ENCODE measurements at regions not wholly inside any gene's neighbourhood (a gene's known extent, or its start where the extent isn't known, plus 50 kb on each side); places are given as distances from the start of the nearest gene placed in this dataset.

- TF ChIP-seq CTCF (IDR thresholded peaks at IDR 0.05; ENCODE audit: low read depth, low read length, missing control alignments) = peak; percentile 29
- no peak overlapping the region for H3K4me3 ChIP-seq (ENCODE audit: low read depth, low read length)
- no peak for DNase-seq (ENCODE audit: low read depth)
Observed at GRCh38 chr5:160970605-160971191, 118.7 kb upstream of the ATP10B start.

GRCh38 chr5:160969645-160970044 lies 117.6 kb upstream of the ATP10B start:
- no peak overlapping the region for H3K4me3 ChIP-seq (ENCODE audit: low read depth, low read length)
- no peak for TF ChIP-seq CTCF (IDR thresholded peaks at IDR 0.05; ENCODE audit: low read depth, low read length, missing control alignments)
- no peak for DNase-seq (ENCODE audit: low read depth)

- DNase-seq (ENCODE audit: low read depth) = no peak
- no peak overlapping the region for H3K4me3 ChIP-seq (ENCODE audit: low read depth, low read length)
- TF ChIP-seq CTCF (IDR thresholded peaks at IDR 0.05; ENCODE audit: low read depth, low read length, missing control alignments) = no peak
Observed at GRCh38 chr5:160968480-160968879, 116.5 kb upstream of the ATP10B start.

- DNase-seq (ENCODE audit: low read depth) = no peak
- no peak overlapping the region for H3K4me3 ChIP-seq (ENCODE audit: low read depth, low read length)
- no peak for TF ChIP-seq CTCF (IDR thresholded peaks at IDR 0.05; ENCODE audit: low read depth, low read length, missing control alignments)
Observed at GRCh38 chr5:160966921-160967320, 114.9 kb upstream of the ATP10B start.

- no peak for DNase-seq (ENCODE audit: low read depth)
- TF ChIP-seq CTCF (IDR thresholded peaks at IDR 0.05; ENCODE audit: low read depth, low read length, missing control alignments) = no peak
Observed at GRCh38 chr5:160961761-160962160, 109.8 kb upstream of the ATP10B start.

GRCh38 chr5:160961038-160961437 lies 109.0 kb upstream of the ATP10B start:
- no peak overlapping the region for H3K4me3 ChIP-seq (ENCODE audit: low read depth, low read length)
- no peak for TF ChIP-seq CTCF (IDR thresholded peaks at IDR 0.05; ENCODE audit: low read depth, low read length, missing control alignments)
- no peak for DNase-seq (ENCODE audit: low read depth)

More at GRCh38 chr5:160961761-160962160, 109.8 kb upstream of the ATP10B start:
- H3K4me3 ChIP-seq (ENCODE audit: low read depth, low read length) = no peak overlapping the region

GRCh38 chr5:160960592-160960991 lies 108.6 kb upstream of the ATP10B start:
- H3K4me3 ChIP-seq (ENCODE audit: low read depth, low read length) = no peak overlapping the region
- DNase-seq (ENCODE audit: low read depth) = no peak
- TF ChIP-seq CTCF (IDR thresholded peaks at IDR 0.05; ENCODE audit: low read depth, low read length, missing control alignments) = no peak

Measured in GM12864 (cell line).